AG09309 (cell line): ENCODE measurements at regions not wholly inside any gene's neighbourhood (a gene's known extent, or its start where the extent isn't known, plus 50 kb on each side); places are given as distances from the start of the nearest gene placed in this dataset.

Experiments used
- DNase-seq: peaks from one replicate; pipeline ENCODE4 v3.0.0-alpha.2; 2010; ENCODE audit warnings: low read depth
- H3K4me3 ChIP-seq: 2 replicates; pipeline ENCODE4 v1.5.1; 2011; ENCODE audit warnings: mild to moderate bottlenecking, low read depth, low read length, moderate library complexity; ENCODE audit not compliant: control insufficient read depth
- TF ChIP-seq, protein P1 (sequence below): IDR thresholded peaks from 2 replicates; pipeline ENCODE4 v1.5.1; 2011; ENCODE audit warnings: mild to moderate bottlenecking, low read depth, low read length, inconsistent platforms; ENCODE audit not compliant: insufficient read depth, control insufficient read depth; ENCODE audit errors: missing control alignments

DNA sequence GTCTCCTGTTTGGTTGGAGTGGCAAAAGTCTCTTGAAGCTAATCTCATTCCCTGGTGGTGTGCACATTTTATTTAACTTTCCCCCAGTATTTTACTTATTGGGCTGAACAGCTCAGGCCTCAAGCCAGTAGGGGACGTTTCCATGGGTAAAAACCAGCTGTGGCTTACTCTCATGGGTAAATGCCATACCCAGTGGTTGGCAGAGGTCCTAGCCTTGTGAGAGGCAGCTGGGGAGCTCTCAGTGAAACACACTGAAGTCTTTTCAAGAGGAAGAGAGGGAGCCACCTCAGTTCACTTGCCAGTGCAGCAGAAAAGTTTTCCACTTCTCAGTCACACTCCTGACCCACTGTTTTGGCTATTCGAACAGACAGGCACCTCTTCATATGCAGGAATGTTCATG, 1964.2 kb downstream of the ARAP2 start:
- no peak for DNase-seq
- TF ChIP-seq, protein P1, sequence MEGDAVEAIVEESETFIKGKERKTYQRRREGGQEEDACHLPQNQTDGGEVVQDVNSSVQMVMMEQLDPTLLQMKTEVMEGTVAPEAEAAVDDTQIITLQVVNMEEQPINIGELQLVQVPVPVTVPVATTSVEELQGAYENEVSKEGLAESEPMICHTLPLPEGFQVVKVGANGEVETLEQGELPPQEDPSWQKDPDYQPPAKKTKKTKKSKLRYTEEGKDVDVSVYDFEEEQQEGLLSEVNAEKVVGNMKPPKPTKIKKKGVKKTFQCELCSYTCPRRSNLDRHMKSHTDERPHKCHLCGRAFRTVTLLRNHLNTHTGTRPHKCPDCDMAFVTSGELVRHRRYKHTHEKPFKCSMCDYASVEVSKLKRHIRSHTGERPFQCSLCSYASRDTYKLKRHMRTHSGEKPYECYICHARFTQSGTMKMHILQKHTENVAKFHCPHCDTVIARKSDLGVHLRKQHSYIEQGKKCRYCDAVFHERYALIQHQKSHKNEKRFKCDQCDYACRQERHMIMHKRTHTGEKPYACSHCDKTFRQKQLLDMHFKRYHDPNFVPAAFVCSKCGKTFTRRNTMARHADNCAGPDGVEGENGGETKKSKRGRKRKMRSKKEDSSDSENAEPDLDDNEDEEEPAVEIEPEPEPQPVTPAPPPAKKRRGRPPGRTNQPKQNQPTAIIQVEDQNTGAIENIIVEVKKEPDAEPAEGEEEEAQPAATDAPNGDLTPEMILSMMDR = no peak
- H3K4me3 ChIP-seq = no peak overlapping the region

DNA sequence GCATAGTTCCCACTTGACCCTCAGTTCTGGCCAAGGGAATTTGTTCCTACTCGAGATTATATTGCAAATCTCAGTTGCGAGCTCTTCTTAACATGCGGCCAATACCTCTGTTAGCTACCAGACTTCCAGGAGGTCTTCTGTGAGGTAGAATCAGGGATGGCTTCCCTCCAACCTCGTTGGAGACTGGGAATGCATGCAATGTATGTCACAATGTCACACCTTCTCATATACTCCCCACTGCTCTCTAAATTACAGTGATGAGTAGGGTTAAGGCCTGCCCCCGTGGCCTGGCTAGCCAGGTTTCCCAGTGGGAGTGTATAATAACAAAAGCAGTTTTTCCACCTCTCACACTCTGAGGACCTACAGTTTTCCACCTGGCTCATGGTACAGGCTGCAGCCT, 1962.5 kb downstream of the ARAP2 start:
- H3K4me3 ChIP-seq = no peak overlapping the region
- TF ChIP-seq, protein P1 = no peak
- no peak for DNase-seq

DNA sequence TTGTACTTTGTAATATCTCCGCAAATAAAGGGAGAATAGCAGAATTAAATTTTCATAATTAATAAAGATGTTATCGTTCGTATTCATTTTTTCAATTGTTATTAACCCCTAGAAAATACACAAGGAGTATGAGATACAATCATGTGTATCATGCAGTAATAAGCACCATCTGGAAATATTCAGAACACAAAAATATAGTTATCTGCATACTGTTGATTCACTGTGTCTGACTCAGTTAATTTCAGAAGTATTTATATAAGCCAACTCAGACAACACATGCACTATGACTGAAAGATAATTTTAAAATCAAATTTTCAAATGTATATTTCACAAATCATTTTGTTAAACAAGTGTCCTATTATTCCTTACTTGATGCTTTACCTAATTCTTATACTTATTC, 1954.8 kb downstream of the ARAP2 start:
- H3K4me3 ChIP-seq = no peak overlapping the region
- peak; percentile 7 for DNase-seq
- TF ChIP-seq, protein P1 = no peak

DNA sequence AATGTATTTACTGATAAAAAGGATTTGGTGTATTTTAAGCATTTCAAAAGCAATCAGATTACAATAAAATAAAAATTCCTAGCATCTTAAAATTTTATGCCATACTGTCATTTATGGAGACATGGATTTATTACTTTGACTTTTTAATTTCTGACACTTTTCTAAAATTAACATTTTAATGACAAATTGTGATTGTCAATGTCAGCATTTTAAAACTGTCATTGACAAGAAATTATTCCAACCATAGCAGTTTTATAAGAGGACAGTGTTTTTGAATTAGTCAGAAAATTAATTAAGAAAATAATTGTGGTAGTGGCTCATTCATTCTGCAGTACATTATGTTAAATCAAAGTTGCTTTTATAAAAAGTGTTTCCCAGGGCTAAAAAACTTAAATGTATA, 1954.4 kb downstream of the ARAP2 start:
- no peak overlapping the region for H3K4me3 ChIP-seq
- TF ChIP-seq, protein P1 = no peak
- no peak for DNase-seq

DNA sequence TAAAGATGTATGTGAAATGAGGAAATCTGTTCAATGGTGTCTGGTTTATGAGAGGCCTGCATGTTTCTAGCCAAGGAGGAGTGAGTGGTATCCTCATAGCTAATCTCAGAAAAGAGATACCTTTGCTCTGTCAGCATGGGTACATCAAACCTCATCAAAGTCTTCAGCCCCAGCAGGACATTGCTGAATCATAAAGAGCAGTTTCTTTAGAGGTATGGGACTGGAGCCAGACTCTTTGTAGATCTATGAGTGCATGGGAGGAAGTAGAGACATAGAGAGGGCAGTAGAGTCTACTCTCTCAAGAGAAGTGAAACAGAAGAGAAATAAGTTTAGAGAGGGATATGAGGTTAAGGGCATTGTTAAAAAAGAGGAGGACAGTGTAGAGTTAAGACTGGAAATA, 1950.9 kb downstream of the ARAP2 start:
- no peak for DNase-seq
- H3K4me3 ChIP-seq = no peak overlapping the region
- TF ChIP-seq, protein P1 = no peak

DNA sequence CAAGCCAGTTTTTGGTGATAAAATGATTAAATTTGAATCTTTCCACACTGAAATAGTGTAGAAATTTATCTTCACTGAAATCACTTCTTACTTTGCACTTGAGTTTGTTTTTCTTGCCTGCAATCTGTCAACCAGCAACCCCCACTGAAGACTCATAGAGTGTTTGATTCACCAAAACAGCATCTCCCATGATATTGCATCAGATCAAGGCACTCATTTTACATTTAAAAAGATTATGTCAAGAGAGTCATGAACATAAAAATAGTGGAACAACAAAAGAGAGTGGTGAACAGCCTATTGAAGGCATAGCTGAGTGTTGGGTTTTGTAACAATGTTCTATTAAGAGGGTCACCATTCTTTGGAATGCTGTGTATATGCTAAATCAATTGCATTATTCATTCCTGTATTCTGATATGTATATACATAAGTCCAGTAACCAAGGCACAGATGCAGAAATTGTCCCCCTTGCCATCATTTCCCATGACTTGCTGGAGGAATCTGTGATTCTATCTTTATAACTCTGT, 1934.9 kb downstream of the ARAP2 start:
- TF ChIP-seq, protein P1 = no peak
- no peak overlapping the region for H3K4me3 ChIP-seq
- DNase-seq = no peak

DNA sequence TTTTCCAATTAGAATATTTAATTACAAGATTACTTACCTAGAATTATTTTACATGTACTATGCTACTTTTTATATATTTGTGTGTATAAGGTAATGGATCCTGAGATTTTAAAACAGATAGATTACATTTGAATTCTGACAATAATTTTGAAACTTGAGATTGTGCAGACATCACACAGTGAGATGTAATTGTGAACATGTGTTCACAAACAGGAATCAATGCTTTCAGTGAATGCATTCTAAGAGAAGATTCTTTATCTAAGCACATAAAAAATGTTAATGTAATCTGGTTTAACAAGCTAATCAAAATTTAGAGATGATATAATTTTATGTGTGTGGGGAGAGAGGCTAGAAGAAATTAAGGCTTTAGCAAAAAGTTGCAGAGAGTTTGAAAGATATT, 1925.5 kb downstream of the ARAP2 start:
- TF ChIP-seq, protein P1 = no peak
- no peak overlapping the region for H3K4me3 ChIP-seq
- no peak for DNase-seq
